Astrocyte of the spinal cord (primary cell): ENCODE measurements at regions not wholly inside any gene's neighbourhood (a gene's known extent, or its start where the extent isn't known, plus 50 kb on each side); places are given as distances from the start of the nearest gene placed in this dataset.

Experiments used
- DNase-seq: peaks from one replicate; pipeline ENCODE4 v3.0.0; 2011; ENCODE audit warnings: low read depth, low spot score
- H3K4me3 ChIP-seq: 2 replicates; pipeline ENCODE4 v1.5.1; 2011; ENCODE audit warnings: low read depth, mild to moderate bottlenecking, low read length, moderate library complexity
- CTCF ChIP-seq: IDR thresholded peaks from 2 replicates; pipeline ENCODE4 v1.5.1; 2012; ENCODE audit warnings: low read depth, mild to moderate bottlenecking, low read length, inconsistent platforms
- in situ Hi-C: cut with HindIII; loops from 2 replicates; pipeline ENCODE4 v1.10.0; 2017; ENCODE audit warnings: low sequenced_read_pairs

GRCh38 chrX:22404297-22404696 lies 131.6 kb downstream of the CBLL2 start:
- no peak overlapping the region for H3K4me3 ChIP-seq
- in situ Hi-C loops = no loop called here
- no peak for DNase-seq
- TF ChIP-seq CTCF = no peak

DNA sequence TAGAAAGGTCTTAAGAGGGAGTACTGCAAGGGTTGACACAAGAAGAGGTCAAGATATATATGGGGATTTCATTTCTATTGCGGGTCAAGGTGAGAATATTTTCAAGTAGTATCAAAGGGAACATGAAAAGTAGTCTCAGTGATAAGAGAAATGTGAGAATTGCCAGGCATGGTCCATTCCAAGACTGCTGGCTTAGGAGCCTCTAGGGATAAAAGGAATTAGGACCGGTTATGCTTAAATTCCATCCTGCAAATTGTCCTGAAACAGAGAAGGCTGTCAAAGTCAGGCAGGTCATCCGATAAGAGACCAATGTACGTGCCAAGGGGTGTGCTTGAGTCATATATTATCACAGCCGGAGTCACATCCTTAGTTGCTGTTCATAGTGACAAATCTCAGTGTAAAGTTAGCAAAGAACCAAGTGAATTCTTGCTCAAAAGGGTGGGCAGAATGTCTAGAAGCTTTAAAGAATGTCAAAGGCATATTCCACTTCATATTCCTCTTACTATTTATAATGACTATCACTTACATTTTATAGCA lies 133.6 kb downstream of the CBLL2 start:
- in situ Hi-C loops = no loop called here
- no peak overlapping the region for H3K4me3 ChIP-seq
- TF ChIP-seq CTCF = no peak

DNA sequence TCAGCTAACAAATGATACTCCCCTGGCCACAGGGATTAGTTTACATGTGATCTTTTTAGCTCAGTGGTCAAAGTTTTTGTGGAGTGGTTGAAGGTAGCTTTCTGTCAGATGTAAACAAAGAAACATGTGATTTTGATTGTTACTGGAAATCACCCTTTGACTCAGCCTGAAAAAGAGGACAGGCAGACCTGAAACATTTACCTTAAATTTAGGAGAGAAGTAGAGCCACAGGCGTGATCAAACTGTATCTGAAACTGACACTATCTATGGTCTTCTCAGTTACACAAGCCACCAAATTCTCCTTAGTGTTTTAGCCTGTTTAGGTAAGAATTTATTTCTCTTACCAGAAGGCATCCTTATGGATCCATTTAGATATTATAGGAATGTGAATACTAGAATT lies 136.7 kb downstream of the CBLL2 start:
- no peak for DNase-seq
- TF ChIP-seq CTCF = no peak
- H3K4me3 ChIP-seq = no peak overlapping the region
- in situ Hi-C loops = no loop called here

More for the DNA sequence above, 133.6 kb downstream of the CBLL2 start:
- DNase-seq = no peak

DNA sequence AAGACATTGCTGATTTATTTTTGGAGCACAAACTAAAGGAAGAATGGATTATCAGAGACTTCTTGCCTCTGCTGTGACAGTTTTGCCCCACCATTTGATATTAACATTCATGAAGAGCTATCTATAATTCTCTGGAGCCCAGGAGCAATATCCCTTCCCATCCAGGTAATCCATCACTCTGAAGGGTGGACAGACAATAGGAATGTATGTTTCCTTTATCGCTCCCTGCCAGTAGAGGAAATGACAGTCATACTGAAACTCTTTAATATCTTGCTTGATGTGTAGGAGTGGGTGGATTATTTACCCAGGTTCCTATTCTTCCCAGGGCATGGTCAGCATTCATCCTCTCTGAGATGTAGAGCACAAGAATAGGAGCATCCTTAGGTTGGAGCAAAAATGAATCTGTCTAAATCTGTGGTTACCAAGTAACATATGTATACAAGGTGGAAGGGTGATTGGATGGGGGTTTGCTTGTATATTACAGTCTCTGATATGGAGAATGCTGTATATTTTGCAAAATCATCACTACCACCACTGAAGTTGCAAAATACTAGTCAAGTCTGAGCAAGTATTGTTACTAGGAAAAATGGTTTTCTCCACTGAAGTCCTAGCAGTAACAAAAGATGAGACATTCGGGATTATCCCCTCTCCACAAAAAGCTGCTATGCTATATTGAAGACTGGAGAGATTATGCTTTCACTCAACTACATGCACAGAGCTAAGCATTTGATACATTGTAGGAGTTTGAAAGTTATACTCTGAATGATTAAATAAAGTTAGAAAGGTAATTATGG lies 151.6 kb downstream of the CBLL2 start:
- DNase-seq = no peak
- no peak overlapping the region for H3K4me3 ChIP-seq
- no peak for TF ChIP-seq CTCF
- in situ Hi-C loops = no loop called here

DNA sequence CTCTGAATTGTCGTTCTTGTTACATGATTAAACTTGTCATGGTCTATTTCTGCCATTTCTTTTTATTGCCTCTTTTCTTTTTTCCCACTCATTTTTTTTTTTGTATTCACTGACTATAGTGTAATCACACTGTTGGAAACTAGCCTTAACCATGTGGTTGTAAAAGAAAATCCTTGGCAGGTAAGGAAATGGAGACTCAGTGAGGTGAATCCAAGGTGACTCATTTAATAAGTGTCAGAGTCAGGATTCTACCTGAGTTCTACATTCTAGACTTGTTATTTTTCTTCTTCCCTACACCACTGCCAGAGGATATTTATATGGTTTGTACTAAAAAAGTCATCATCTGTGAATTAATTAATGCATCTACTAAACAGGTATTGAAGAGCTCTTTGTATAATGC lies 152.2 kb downstream of the CBLL2 start:
- no peak overlapping the region for H3K4me3 ChIP-seq
- DNase-seq = no peak
- no peak for TF ChIP-seq CTCF
- in situ Hi-C loops = no loop called here

- no peak for DNase-seq
- H3K4me3 ChIP-seq = no peak overlapping the region
- TF ChIP-seq CTCF = no peak
- in situ Hi-C loops = no loop called here
Measured at GRCh38 chrX:22429704-22430103, 157.0 kb downstream of the CBLL2 start.
